H1 (cell line): ENCODE measurements at regions not wholly inside any gene's neighbourhood (a gene's known extent, or its start where the extent isn't known, plus 50 kb on each side); places are given as distances from the start of the nearest gene placed in this dataset.
A peak's percentile ranks its signal among the peaks of the same experiment; 100 is the strongest.

ENCODE experiments used
- CTCF ChIA-PET: fragments of 300-600 bp; sonication (Branson Sonifier 250); formaldehyde crosslinking; loops from one replicate; lab custom pipeline; 2021; ENCODE audit not compliant: partially characterized antibody; lab: Charles Lee
- POLR2A ChIA-PET: fragments of 300-600 bp; sonication (Branson Sonifier 250); formaldehyde crosslinking; loops from one replicate; lab custom pipeline; 2021; ENCODE audit warnings: inconsistent platforms; ENCODE audit not compliant: partially characterized antibody; lab: Charles Lee
- DNase-seq, 2 experiments: peaks; one replicate each; pipeline versions ENCODE4 v3.0.0 to v3.0.0-alpha.2; 2010 to 2022; ENCODE audit warnings: low spot score in 2 of 2, low read depth in 1 of 2, mixed read lengths in 1 of 2
- FAIRE-seq: peaks from 2 replicates; lab custom pipeline; 2011; peaks lifted over from hg19 to GRCh38; lab: Jason Lieb, UNC
- H2AFZ ChIP-seq: 2 replicates; pipeline ENCODE4 v1.8.1; 2012; ENCODE audit warnings: low read length, inconsistent platforms
- H2AK5ac ChIP-seq: 2 replicates; pipeline ENCODE4 v1.6.1; 2013; ENCODE audit warnings: low read depth, low read length
- H2BK120ac ChIP-seq: replicated peaks from 2 replicates; pipeline ENCODE3; 2013; ENCODE audit warnings: low read depth, low read length, inconsistent platforms
- H2BK12ac ChIP-seq: 2 replicates; pipeline ENCODE4 v1.6.1; 2013; ENCODE audit warnings: low read depth, low read length
- H2BK15ac ChIP-seq: 2 replicates; pipeline ENCODE4 v1.6.1; 2013; ENCODE audit warnings: low read length
- H2BK20ac ChIP-seq: 2 replicates; pipeline ENCODE4 v1.6.1; 2013; ENCODE audit warnings: low read length
- H2BK5ac ChIP-seq: 2 replicates; pipeline ENCODE4 v1.6.1; 2013; ENCODE audit warnings: low read depth, low read length
- H3K14ac ChIP-seq: 2 replicates; pipeline ENCODE4 v1.6.1; 2013; ENCODE audit warnings: inconsistent platforms; ENCODE audit not compliant: insufficient read length
- H3K18ac ChIP-seq: 2 replicates; pipeline ENCODE4 v1.6.1; 2013; ENCODE audit warnings: low read length; ENCODE audit errors: extremely low read depth
- H3K23ac ChIP-seq: 2 replicates; pipeline ENCODE4 v1.6.1; 2013; ENCODE audit warnings: inconsistent platforms; ENCODE audit not compliant: insufficient read length
- H3K23me2 ChIP-seq: 2 replicates; pipeline ENCODE4 v1.6.1; 2013; ENCODE audit warnings: low read depth, low read length
- H3K27ac ChIP-seq: 2 replicates; pipeline ENCODE4 v1.6.1; 2011; ENCODE audit warnings: low read depth, low read length, inconsistent platforms
- H3K27me3 ChIP-seq, 4 experiments: replicated peaks in 1 of 4; 1 replicate in 1 of 4; 2 replicates in 3 of 4; pipeline versions ENCODE4 v1.6.1 to v1.8.1; 2011 to 2013; ENCODE audit warnings: low read length in 3 of 4, mild to moderate bottlenecking in 3 of 4, inconsistent platforms in 2 of 4, mixed read lengths in 2 of 4, moderate library complexity in 1 of 4; ENCODE audit not compliant: control insufficient read depth in 3 of 4, insufficient read depth in 3 of 4; ENCODE audit errors: extremely low read depth in 1 of 4
- H3K36me3 ChIP-seq, 4 experiments: 2 replicates each; pipeline versions ENCODE4 v1.6.1 to v1.8.1; 2011 to 2013; ENCODE audit warnings: mild to moderate bottlenecking in 4 of 4, low read length in 3 of 4, moderate library complexity in 2 of 4, control low read depth in 1 of 4, inconsistent platforms in 1 of 4; ENCODE audit not compliant: insufficient read depth in 4 of 4, control insufficient read depth in 2 of 4
- H3K4ac ChIP-seq: replicated peaks from 2 replicates; pipeline ENCODE3; 2013; ENCODE audit warnings: low read length, low read depth, mixed read lengths, inconsistent platforms; ENCODE audit not compliant: insufficient read length
- H3K4me1 ChIP-seq, 4 experiments: replicated peaks in 1 of 4; 1 replicate in 1 of 4; 2 replicates in 3 of 4; pipeline versions ENCODE4 v1.6.1 to v1.8.1; 2011 to 2013; ENCODE audit warnings: low read length in 3 of 4, inconsistent platforms in 2 of 4, mixed read lengths in 1 of 4; ENCODE audit not compliant: insufficient read depth in 4 of 4, control insufficient read depth in 3 of 4
- H3K4me2 ChIP-seq, 2 experiments: 2 replicates each; pipeline versions ENCODE4 v1.6.1 to v1.8.1; 2011 to 2013; ENCODE audit warnings: low read depth in 2 of 2, low read length in 2 of 2, control low read depth in 1 of 2, inconsistent platforms in 1 of 2, mild to moderate bottlenecking in 1 of 2; ENCODE audit not compliant: insufficient read depth in 1 of 2
- H3K4me3 ChIP-seq, 4 experiments: fragments of 200-600, 300-600 bp in 1 of 4; sonication (generic), shearing (Covaris generic), sonication (Bioruptor Twin) in 1 of 4; 2 replicates each; pipeline versions ENCODE4 v1.5.1 to v1.8.1; 2011 to 2016; ENCODE audit warnings: low read length in 4 of 4, low read depth in 3 of 4, control low read depth in 2 of 4, inconsistent platforms in 2 of 4, mild to moderate bottlenecking in 2 of 4, mixed read lengths in 1 of 4, moderate library complexity in 1 of 4; ENCODE audit not compliant: insufficient read depth in 2 of 4; ENCODE audit errors: extremely low read depth in 1 of 4
- H3K56ac ChIP-seq: replicated peaks from 2 replicates; pipeline ENCODE3; 2013; ENCODE audit warnings: low read depth, mild to moderate bottlenecking, mixed read lengths, low read length, inconsistent platforms; ENCODE audit not compliant: insufficient read length
- H3K79me1 ChIP-seq: 2 replicates; pipeline ENCODE4 v1.6.1; 2013; ENCODE audit warnings: low read depth, low read length, control low read depth
- H3K79me2 ChIP-seq, 2 experiments: 2 replicates each; pipeline versions ENCODE4 v1.6.1 to v1.8.1; 2012 to 2013; ENCODE audit warnings: low read length in 2 of 2, mild to moderate bottlenecking in 2 of 2, inconsistent platforms in 1 of 2; ENCODE audit not compliant: insufficient read depth in 2 of 2, control insufficient read depth in 1 of 2
- H3K9ac ChIP-seq, 4 experiments: replicated peaks in 1 of 4; 1 replicate in 1 of 4; 2 replicates in 3 of 4; pipeline versions ENCODE4 v1.6.1 to v1.8.1; 2011 to 2013; ENCODE audit warnings: low read depth in 3 of 4, low read length in 3 of 4, control low read depth in 2 of 4, mild to moderate bottlenecking in 2 of 4, moderate library complexity in 2 of 4, inconsistent platforms in 1 of 4; ENCODE audit errors: extremely low read depth in 1 of 4
- H3K9me3 ChIP-seq, 2 experiments: 2 replicates each; pipeline versions ENCODE4 v1.6.1 to v1.8.1; 2012 to 2013; ENCODE audit warnings: mild to moderate bottlenecking in 2 of 2, moderate library complexity in 2 of 2, control low read depth in 1 of 2, inconsistent platforms in 1 of 2, low read depth in 1 of 2, low read length in 1 of 2, mixed read lengths in 1 of 2; ENCODE audit not compliant: insufficient read depth in 2 of 2
- H4K20me1 ChIP-seq, 2 experiments: replicated peaks in 1 of 2; 2 replicates each; pipeline versions ENCODE3 to v1.8.1; 2011 to 2013; ENCODE audit warnings: inconsistent platforms in 2 of 2, low read length in 2 of 2, mild to moderate bottlenecking in 1 of 2; ENCODE audit not compliant: insufficient read depth in 2 of 2, control insufficient read depth in 1 of 2
- H4K5ac ChIP-seq: 2 replicates; pipeline ENCODE4 v1.6.1; 2013; ENCODE audit warnings: low read length, low read depth, mixed read lengths, inconsistent platforms; ENCODE audit not compliant: insufficient read length
- H4K8ac ChIP-seq: 2 replicates; pipeline ENCODE4 v1.8.0; 2013; ENCODE audit warnings: mild to moderate bottlenecking, moderate library complexity, low read length, inconsistent platforms; ENCODE audit not compliant: insufficient read depth; ENCODE audit errors: extremely low read depth
- H4K91ac ChIP-seq: replicated peaks from 2 replicates; pipeline ENCODE3; 2013; ENCODE audit warnings: low read length, mixed read lengths, inconsistent platforms; ENCODE audit not compliant: insufficient read length
- ASH2L ChIP-seq: fragments of 200-600, 300-600 bp; sonication (generic); IDR thresholded peaks from one replicate; pipeline ENCODE4 v1.7.1; 2017; ENCODE audit warnings: low read length
- ATF3 ChIP-seq: IDR thresholded peaks from 2 replicates; pipeline ENCODE4 v1.6.1; 2011; ENCODE audit warnings: low read depth, mild to moderate bottlenecking, low read length; ENCODE audit not compliant: insufficient read depth
- BRCA1 ChIP-seq: IDR thresholded peaks from 2 replicates; pipeline ENCODE4 v1.6.1; 2012; ENCODE audit warnings: low read depth, low read length, improper control_type of control experiment
- CBX8 ChIP-seq: fragments of 300-800, 300-1000 bp; sonication (generic); IDR thresholded peaks from 2 replicates; pipeline ENCODE4 v1.7.1; 2016; ENCODE audit warnings: low read depth, low read length, borderline replicate concordance
- CREB1 ChIP-seq: IDR thresholded peaks from 2 replicates; pipeline ENCODE4 v1.6.1; 2012; ENCODE audit warnings: inconsistent platforms
- HDAC2 ChIP-seq, 2 experiments: fragments of 300-600 bp in 1 of 2; sonication (generic) in 1 of 2; IDR thresholded peaks; 2 replicates each; pipeline ENCODE4 v1.6.1; 2011 to 2012; ENCODE audit warnings: low read depth in 2 of 2, low read length in 2 of 2, mild to moderate bottlenecking in 2 of 2, moderate library complexity in 2 of 2, borderline replicate concordance in 1 of 2, inconsistent platforms in 1 of 2
- KDM1A ChIP-seq: fragments of 200-600, 300-600 bp; sonication (generic); IDR thresholded peaks from 2 replicates; pipeline ENCODE4 v1.7.1; 2016; ENCODE audit warnings: mild to moderate bottlenecking, low read length, borderline replicate concordance
- KDM5A ChIP-seq: fragments of 200-600 bp; IDR thresholded peaks from 2 replicates; pipeline ENCODE4 v1.7.1; 2012; ENCODE audit warnings: mild to moderate bottlenecking, low read length, inconsistent platforms, mixed read lengths
- MAX ChIP-seq: IDR thresholded peaks from 2 replicates; pipeline ENCODE4 v1.6.1; 2012; ENCODE audit warnings: inconsistent platforms
- POLR2A ChIP-seq, 2 experiments: IDR thresholded peaks; 1 replicate in 1 of 2; 2 replicates in 1 of 2; pipeline ENCODE4 v1.6.1; 2011; ENCODE audit warnings: low read depth in 2 of 2, low read length in 2 of 2, mild to moderate bottlenecking in 2 of 2; ENCODE audit errors: control extremely low read depth in 1 of 2
- POLR2AphosphoS5 ChIP-seq: IDR thresholded peaks from 2 replicates; pipeline ENCODE4 v1.6.1; 2011; ENCODE audit warnings: low read depth, low read length
- RAD21 ChIP-seq, 2 experiments: IDR thresholded peaks in 1 of 2; conservative IDR thresholded peaks in 1 of 2; 2 replicates each; pipeline ENCODE4 v1.6.1; 2011; ENCODE audit warnings: low read depth in 2 of 2, low read length in 2 of 2, improper control_type of control experiment in 1 of 2, inconsistent platforms in 1 of 2, mild to moderate bottlenecking in 1 of 2, moderate library complexity in 1 of 2
- SIRT6 ChIP-seq: IDR thresholded peaks from one replicate; pipeline ENCODE4 v1.7.1; 2012; ENCODE audit warnings: low read length, inconsistent platforms
- SIX5 ChIP-seq: IDR thresholded peaks from 2 replicates; pipeline ENCODE4 v1.6.1; 2011; ENCODE audit warnings: mild to moderate bottlenecking, low read depth, low read length
- SP1 ChIP-seq: IDR thresholded peaks from 2 replicates; pipeline ENCODE4 v1.6.1; 2011; ENCODE audit warnings: low read depth, low read length
- SP4 ChIP-seq: IDR thresholded peaks from 2 replicates; pipeline ENCODE4 v1.6.1; 2012; ENCODE audit warnings: low read length, inconsistent platforms

GRCh38 chr10:60650378-60650800 lies 127.9 kb upstream of the CDK1 start:
- CTCF ChIA-PET = interaction anchor here (0.6 to 8.0 kb wide), 12 partner anchors 12 to 412 kb away, joined by 3 to 57 read pairs (median 5); no protein-coding TSS in a partner anchor
- POLR2A ChIA-PET = interaction anchor here (1.4 kb wide), 1 partner anchor 12 kb away, joined by 4 read pairs; no protein-coding TSS in a partner anchor
- DNase-seq (no peak), FAIRE-seq (no peak)
- H2AK5ac ChIP-seq = no peak overlapping the region
- no peak overlapping the region for H2AFZ ChIP-seq
- no peak overlapping the region for H3K56ac ChIP-seq
- no peak overlapping the region for H2BK5ac ChIP-seq
- no peak overlapping the region for H3K9ac ChIP-seq
- no peak overlapping the region for H3K4ac ChIP-seq
- H3K27ac ChIP-seq = no peak overlapping the region
- no peaks in the 10 kb centered on the region for H3K27me3 ChIP-seq
- no peak overlapping the region for H2BK20ac ChIP-seq
- H3K23ac ChIP-seq = no peak overlapping the region
- no peaks in the 10 kb centered on the region for H4K20me1 ChIP-seq
- H3K79me2 ChIP-seq = no peaks in the 10 kb centered on the region
- no peaks in the 10 kb centered on the region for H3K9me3 ChIP-seq
- H2BK12ac ChIP-seq = 0 out of 2 replicates have a peak overlapping the region, but pooled peaks have one; percentile 29
- H3K4me1 ChIP-seq = peaks cover 0 to 9% (median 6%) of the 10 kb centered on the region in 4 experiments; a peak in 4 of 7 replicates
- H3K18ac ChIP-seq = no peak overlapping the region
- no peak overlapping the region for H4K91ac ChIP-seq
- peak overlapping the region; percentile 8 to 41; a peak in 1 of 4 replicates for H3K4me2 ChIP-seq
- H2BK15ac ChIP-seq = no peak overlapping the region
- no peaks in the 10 kb centered on the region for H3K36me3 ChIP-seq
- H4K5ac ChIP-seq = no peak overlapping the region
- no peak overlapping the region for H3K4me3 ChIP-seq
- no peak overlapping the region for H2BK120ac ChIP-seq
- H3K14ac ChIP-seq = no peak overlapping the region
- no peaks in the 10 kb centered on the region for H3K79me1 ChIP-seq
- TF ChIP-seq SP4 (no peak), HDAC2 (IDR thresholded peaks at IDR 0.05; ENCODE audit: borderline replicate concordance in 1 of 2, low read depth in 2 of 2, low read length in 2 of 2) (no peak), POLR2AphosphoS5 (no peak), CREB1 (no peak), POLR2A (IDR thresholded peaks at IDR 0.05; ENCODE audit: control extremely low read depth in 1 of 2, low read depth in 2 of 2, low read length in 2 of 2) (no peak), SIRT6 (no peak), BRCA1 (no peak), KDM5A (no peak), ATF3 (no peak), CBX8 (no peak), SP1 (no peak), ASH2L (no peak), RAD21 (IDR thresholded peaks at IDR 0.05 in 1 of 2, conservative IDR thresholded peaks at IDR 0.05 in 1 of 2; ENCODE audit: low read depth in 2 of 2, low read length in 2 of 2) (no peak), KDM1A (no peak), SIX5 (no peak), MAX (no peak)
- TF ChIP-seq, all 59 proteins: peak for 0
- H4K8ac ChIP-seq = no peak overlapping the region
- no peaks in the 10 kb centered on the region for H3K23me2 ChIP-seq
